ENCODE measurements at regions not wholly inside any gene's neighbourhood (a gene's known extent, or its start where the extent isn't known, plus 50 kb on each side); places are given as distances from the start of the nearest gene placed in this dataset.
"Not testable (repeated sequence)": the region's sequence is repeated elsewhere in the genome, so short reads cannot be mapped to it uniquely, and the experiment has no call there.

DNA sequence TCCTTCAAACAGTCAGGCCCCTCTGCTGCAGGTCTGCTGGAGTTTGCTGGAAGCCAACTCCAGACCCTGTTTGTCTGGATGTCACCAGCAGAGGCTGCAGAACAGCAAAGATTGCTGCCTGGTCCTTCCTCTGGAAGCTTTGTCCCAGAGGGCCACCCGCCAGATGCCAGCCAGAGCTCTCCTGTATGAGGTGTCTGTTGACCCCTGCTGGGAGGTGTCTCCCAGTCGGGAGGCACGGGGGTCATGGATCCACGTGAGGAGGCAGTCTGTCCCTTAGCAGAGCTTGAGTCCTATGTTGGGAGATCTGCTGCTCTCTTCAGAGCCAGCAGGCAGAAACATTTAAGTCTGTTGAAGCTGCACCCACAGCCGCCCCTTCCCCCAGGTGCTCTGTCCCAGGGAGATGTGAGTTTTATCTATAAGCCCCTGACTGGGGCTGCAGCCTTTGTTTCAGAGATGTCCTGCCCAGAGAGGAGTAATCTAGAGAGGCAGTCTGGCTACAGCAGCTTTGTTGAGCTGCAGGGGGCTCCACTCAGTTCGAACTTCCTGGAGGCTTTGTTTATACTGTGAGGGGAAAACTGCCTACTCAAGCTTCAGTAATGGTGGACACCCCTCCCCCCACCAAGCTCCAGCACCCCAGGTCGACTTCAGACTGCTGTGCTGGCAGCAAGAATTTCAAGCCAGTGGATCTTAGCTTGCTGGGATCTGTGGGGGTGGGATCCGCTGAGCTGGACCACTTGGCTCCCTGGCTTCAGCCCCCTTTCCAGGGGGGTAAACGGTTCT is 72.1 kb downstream of the OGFRL1 start:
- not testable (repeated sequence) for H3K27ac Mint-ChIP-seq; DNase-seq (ENCODE audit: low spot score in 2 of 2); H3K4me3 Mint-ChIP-seq; ATAC-seq; H3K36me3 Mint-ChIP-seq; H3K4me1 Mint-ChIP-seq; H3K9me3 Mint-ChIP-seq

DNA sequence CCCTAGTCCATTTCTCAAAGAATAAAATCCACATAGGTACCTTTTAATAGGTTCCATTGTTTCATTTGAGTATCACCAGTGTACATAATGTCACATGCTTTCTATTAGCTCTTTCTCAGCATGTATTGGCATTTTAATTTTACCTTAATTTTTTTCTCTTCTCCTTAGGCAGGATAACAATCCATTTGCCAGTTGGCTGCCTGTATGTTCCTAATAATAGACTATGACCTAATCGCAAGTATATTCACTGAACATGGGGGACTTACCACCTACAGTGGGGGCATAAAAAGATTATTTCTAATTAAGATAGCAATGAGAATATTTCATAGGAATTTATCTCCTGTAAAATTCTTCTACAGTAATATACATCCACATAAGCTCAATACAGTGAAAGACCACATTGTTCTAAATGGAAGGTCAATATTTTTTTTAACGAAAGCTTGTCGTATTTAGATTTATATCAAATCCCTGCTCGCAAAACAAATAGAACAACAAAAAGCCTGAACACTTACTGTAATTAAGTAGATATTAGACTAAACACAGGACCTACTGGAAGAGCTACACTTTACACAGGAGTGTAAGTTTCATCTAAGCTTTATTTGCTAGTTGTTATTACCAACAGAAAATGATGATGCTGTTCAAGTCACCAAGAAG is 76.4 kb downstream of the OGFRL1 start:
- no peak overlapping the region for H3K27ac Mint-ChIP-seq
- H3K4me1 Mint-ChIP-seq: peaks cover 7% of the 10 kb centered on the region
- no peaks in the 10 kb centered on the region for H3K9me3 Mint-ChIP-seq
- DNase-seq (ENCODE audit: low spot score in 2 of 2) (no peak), ATAC-seq (no peak)
- no peak overlapping the region for H3K4me3 Mint-ChIP-seq
- H3K36me3 Mint-ChIP-seq: no peaks in the 10 kb centered on the region

DNA sequence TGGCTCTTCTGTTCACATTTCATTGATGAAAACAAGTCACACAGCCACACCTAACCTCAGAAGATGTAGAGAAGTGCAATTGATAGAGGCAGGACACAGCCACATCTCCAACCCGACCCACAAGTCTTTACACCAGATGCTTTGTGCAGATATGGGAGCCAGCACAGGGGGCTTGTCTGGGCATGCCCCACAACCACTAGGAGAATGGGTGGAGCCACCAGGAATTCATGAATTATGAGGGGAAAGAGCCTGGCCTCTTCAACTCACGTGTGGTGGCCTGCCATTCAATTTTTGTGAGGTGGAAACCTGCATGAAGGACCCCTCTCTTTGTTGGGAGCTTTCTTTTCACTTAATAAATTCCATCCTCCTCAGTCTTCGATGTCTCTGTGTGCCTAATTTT is 79.1 kb downstream of the OGFRL1 start:
- Mint-ChIP-seq H3K4me1 (peaks cover 7% of the 10 kb centered on the region), H3K9me3 (no peaks in the 10 kb centered on the region)

DNA sequence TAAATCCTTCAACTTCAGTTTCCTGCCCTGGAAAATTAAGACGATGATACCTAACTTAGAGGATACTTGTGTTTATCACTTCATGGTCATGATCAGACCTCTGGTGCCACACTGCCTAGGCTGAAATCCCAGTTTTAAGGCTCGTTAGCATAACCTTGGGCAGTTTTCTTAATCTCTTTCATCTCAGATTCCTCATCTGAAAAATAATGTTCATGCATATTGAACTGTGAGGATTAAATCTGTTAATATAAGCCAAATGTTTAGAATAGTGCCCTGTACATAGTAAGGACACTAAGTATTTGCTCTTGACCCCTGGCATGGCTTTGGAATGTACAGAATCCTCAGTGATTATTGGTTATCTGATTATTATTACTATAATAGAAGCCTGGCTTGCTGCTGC is 79.7 kb downstream of the OGFRL1 start:
- DNase-seq (ENCODE audit: low spot score in 2 of 2) (no peak), ATAC-seq (no peak)
- H3K36me3 Mint-ChIP-seq: no peaks in the 10 kb centered on the region
- H3K9me3 Mint-ChIP-seq: no peaks in the 10 kb centered on the region
- H3K4me1 Mint-ChIP-seq: peaks cover 7% of the 10 kb centered on the region
- no peak overlapping the region for H3K4me3 Mint-ChIP-seq
- H3K27ac Mint-ChIP-seq: no peak overlapping the region

More for the DNA sequence above, 79.1 kb downstream of the OGFRL1 start:
- ATAC-seq: no peak
- DNase-seq (ENCODE audit: low spot score in 2 of 2): no peak
- Mint-ChIP-seq H3K4me3 (no peak overlapping the region), H3K36me3 (no peaks in the 10 kb centered on the region), H3K27ac (no peak overlapping the region)

DNA sequence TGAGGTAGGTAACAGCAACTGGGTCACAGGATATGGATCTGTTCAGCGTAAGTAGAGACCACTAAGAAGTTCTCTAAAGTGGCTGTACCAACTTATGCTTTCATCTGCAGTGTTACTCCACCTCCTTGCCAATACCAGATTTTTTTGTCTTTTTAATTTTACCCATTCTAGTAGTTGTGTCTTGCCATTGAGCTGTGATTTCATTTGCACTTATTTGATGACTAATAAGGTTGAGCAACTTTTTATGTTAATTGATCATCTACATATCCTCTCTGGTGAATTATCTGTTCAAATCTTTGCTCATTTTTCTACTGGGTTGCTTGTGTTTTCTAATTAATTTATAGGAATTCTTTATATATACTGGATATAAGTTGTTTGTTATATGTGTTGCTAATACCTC is 82.9 kb downstream of the OGFRL1 start:
- no peak overlapping the region for H3K27ac Mint-ChIP-seq
- H3K9me3 Mint-ChIP-seq: no peaks in the 10 kb centered on the region
- H3K4me1 Mint-ChIP-seq: peaks cover 2% of the 10 kb centered on the region
- no peaks in the 10 kb centered on the region for H3K36me3 Mint-ChIP-seq
- ATAC-seq (no peak), DNase-seq (ENCODE audit: low spot score in 2 of 2) (no peak)
- no peak overlapping the region for H3K4me3 Mint-ChIP-seq

DNA sequence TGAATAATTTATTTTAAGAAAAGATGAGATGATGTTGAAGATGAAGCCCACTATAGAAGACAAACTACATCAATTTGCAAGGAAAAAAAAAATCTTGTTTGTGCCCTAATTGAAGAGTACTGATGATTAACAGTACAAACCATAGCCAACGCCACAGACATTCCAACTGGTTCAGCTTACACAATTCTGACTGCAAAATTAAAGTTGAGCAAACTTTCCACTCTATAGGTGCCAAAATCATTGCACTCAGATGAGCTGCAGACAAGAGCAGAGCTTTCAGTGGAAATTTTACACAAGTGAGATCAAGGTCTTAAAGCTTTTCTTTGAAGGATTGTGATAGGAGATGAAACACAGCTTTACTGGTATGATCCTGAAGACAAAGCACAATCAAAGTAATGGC is 85.3 kb downstream of the OGFRL1 start:
- Mint-ChIP-seq H3K36me3 (no peaks in the 10 kb centered on the region), H3K27ac (no peak overlapping the region), H3K4me1 (no peaks in the 10 kb centered on the region), H3K4me3 (no peak overlapping the region), H3K9me3 (no peaks in the 10 kb centered on the region)
- ATAC-seq: no peak
- no peak for DNase-seq (ENCODE audit: low spot score in 2 of 2)

DNA sequence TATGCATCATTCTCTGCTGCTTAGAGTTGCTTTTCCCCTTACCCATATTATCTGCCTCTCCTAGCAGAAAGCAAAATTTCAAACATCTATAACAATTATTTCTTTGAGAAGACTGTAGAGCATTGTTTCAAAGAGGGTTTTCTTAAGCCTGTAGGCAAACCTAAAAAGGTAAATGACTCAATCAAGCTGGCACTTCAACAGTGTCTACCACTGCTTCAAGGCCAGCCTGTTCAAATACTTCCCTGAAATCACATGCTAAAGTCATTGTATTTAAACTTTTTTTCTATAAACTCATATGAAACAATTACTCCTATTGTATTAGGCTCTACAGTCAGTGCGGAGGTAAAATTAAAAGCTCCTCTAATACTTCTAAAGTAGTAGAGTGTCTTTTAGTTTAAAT is 87.1 kb downstream of the OGFRL1 start:
- DNase-seq (ENCODE audit: low spot score in 2 of 2) (no peak), ATAC-seq (no peak)
- Mint-ChIP-seq H3K36me3 (no peaks in the 10 kb centered on the region), H3K4me1 (no peaks in the 10 kb centered on the region), H3K27ac (no peak overlapping the region), H3K9me3 (no peaks in the 10 kb centered on the region), H3K4me3 (no peak overlapping the region)

DNA sequence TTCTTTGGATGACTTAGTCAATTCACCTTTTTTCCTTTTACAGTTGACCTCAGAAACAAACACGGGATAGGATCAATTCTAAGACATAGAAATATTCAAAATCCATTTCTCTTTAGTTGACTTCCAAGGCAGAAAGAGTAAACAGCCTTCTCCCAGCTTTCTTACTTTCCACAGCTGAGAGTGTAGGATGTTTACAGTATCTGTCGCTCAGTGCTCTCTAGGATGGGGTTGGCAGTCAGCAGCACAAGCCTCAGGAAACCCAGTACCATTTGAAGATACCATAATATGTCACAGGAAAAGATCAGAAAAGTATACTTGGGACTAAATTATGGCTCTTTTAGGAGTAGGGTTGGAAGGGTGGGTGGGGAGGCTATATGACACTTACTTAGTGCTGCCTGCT is 88.2 kb downstream of the OGFRL1 start:
- Mint-ChIP-seq H3K36me3 (no peaks in the 10 kb centered on the region), H3K4me1 (no peaks in the 10 kb centered on the region), H3K9me3 (no peaks in the 10 kb centered on the region), H3K27ac (no peak overlapping the region), H3K4me3 (no peak overlapping the region)
- ATAC-seq (no peak), DNase-seq (ENCODE audit: low spot score in 2 of 2) (no peak)

DNA sequence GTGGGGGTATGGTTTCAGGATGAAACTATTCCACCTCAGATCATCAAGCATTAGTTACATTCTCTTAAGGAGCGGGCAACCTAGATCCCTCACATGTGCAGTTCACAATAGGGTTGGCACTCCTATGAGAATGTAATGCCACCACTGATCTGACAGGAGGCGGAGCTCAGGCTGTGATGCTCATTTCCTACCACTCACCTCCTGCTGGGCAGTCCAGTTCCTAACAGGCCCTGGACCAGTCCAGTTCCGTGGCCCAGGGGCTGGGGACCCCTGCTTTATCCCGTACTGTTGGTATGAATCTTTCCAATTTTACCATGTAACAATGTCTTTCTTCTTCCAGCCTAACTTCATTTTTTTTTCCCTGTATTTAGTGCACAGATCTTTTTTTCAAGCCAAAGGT is 94.9 kb downstream of the OGFRL1 start:
- no peaks in the 10 kb centered on the region for H3K36me3 Mint-ChIP-seq
- H3K9me3 Mint-ChIP-seq: no peaks in the 10 kb centered on the region
- H3K27ac Mint-ChIP-seq: no peak overlapping the region
- H3K4me3 Mint-ChIP-seq: no peak overlapping the region
- ATAC-seq (no peak), DNase-seq (ENCODE audit: low spot score in 2 of 2) (no peak)
- no peaks in the 10 kb centered on the region for H3K4me1 Mint-ChIP-seq

DNA sequence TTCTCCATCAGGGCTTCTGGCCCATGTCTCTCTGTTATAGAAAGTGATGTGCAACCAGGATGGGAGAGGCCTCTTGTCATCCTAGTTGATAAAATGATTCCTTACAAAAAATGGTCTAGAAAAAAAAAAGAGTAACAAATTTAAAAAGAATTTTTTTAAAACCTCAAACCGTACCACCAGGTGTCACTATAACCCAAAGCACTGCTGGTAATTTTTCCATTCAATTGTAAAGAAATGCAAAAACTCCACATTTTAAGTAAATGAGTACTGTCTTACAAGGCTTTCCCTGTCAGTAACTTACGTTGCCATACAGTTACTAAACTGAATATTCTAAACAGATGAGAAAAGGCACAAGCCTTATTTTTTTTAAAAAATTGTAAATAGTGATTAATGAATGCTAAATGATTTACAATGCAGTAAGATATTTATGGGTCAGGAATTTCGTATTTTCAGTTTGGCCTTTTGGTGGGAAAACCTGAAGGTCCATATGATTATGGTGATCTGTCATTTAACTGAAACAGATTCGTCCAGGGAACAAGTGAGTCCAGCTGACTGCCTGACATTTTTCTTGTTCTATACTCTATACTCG is 95.4 kb downstream of the OGFRL1 start:
- no peaks in the 10 kb centered on the region for H3K9me3 Mint-ChIP-seq
- no peaks in the 10 kb centered on the region for H3K4me1 Mint-ChIP-seq
- no peak overlapping the region for H3K27ac Mint-ChIP-seq
- ATAC-seq (no peak), DNase-seq (ENCODE audit: low spot score in 2 of 2) (no peak)
- no peak overlapping the region for H3K4me3 Mint-ChIP-seq
- H3K36me3 Mint-ChIP-seq: no peaks in the 10 kb centered on the region

DNA sequence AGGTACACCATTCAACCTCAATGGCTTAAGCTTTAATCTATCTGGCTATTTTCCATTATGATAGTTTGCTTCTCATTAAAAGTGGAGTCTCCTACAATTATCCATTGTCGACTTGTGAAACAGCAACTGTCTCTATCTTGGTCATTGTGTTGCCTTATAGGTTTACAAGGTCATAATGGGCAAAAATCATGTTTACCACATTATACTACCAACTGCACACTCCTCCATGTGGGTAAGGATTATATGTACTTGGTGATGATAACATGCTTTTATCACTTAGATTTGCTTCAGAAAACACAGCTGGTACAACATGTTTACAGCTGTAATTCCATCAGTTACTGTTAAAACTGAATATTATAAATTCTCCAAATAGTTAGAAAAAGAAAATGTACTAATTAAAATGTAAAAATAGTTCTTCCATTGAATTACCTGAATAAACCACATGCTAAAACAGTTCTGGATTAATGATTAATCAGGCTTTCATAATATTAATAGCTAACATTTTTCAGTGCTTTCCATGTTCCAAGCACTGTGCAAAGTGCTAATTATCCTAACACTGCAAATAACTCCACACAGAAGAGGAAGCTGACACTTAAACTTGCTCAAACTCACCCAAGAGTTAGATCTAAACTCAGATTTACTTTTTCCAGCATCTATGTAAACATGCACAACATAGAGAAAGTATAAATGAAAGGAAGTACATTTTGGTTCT is 96.7 kb downstream of the OGFRL1 start:
- Mint-ChIP-seq H3K4me3 (no peak overlapping the region), H3K4me1 (no peaks in the 10 kb centered on the region), H3K27ac (no peak overlapping the region), H3K9me3 (no peaks in the 10 kb centered on the region), H3K36me3 (no peaks in the 10 kb centered on the region)
- ATAC-seq (no peak), DNase-seq (ENCODE audit: low spot score in 2 of 2) (no peak)

DNA sequence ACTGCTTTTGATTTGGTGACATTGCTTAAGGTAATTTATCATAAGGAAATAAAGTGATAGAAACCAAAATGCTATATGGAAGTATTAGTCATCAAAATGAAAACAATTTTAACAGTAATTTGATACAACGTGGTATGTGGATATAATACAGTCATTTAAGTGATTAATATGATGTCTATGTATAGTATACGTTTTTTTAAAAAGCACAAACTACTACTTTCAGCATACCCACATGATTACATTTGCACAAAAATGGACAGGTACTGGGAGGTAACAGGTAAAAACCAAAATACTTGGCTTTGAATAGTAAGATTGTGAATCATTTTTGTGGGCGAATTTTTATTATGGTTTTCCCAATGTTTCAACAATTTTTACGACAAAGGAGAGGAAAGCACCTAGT is 97.6 kb downstream of the OGFRL1 start:
- Mint-ChIP-seq H3K9me3 (no peaks in the 10 kb centered on the region), H3K27ac (no peak overlapping the region), H3K4me3 (no peak overlapping the region), H3K36me3 (no peaks in the 10 kb centered on the region), H3K4me1 (no peaks in the 10 kb centered on the region)
- DNase-seq (ENCODE audit: low spot score in 2 of 2) (no peak), ATAC-seq (no peak)

DNA sequence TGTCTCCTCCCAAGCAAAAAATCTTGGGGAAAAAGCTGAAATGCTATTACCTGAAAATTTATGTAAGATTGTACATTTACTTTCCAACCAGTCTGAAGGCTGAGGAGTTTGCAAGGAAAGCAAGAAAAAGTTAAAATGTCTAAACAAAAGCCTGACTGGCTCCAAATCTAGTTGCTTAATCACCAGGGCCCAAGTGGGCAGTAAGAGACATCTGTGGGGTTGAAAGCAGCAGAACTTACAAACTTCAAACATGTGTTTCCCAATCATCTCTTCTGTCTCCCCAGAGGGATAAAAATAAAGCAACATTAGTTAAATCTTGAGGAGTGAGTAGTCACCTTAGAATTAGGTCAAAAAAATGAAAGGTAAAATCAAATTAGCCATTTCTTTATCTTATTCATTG is 98.6 kb downstream of the OGFRL1 start:
- DNase-seq (ENCODE audit: low spot score in 2 of 2): no peak
- Mint-ChIP-seq H3K9me3 (no peaks in the 10 kb centered on the region), H3K4me1 (no peaks in the 10 kb centered on the region), H3K27ac (no peak overlapping the region), H3K4me3 (no peak overlapping the region), H3K36me3 (no peaks in the 10 kb centered on the region)
- no peak for ATAC-seq

DNA sequence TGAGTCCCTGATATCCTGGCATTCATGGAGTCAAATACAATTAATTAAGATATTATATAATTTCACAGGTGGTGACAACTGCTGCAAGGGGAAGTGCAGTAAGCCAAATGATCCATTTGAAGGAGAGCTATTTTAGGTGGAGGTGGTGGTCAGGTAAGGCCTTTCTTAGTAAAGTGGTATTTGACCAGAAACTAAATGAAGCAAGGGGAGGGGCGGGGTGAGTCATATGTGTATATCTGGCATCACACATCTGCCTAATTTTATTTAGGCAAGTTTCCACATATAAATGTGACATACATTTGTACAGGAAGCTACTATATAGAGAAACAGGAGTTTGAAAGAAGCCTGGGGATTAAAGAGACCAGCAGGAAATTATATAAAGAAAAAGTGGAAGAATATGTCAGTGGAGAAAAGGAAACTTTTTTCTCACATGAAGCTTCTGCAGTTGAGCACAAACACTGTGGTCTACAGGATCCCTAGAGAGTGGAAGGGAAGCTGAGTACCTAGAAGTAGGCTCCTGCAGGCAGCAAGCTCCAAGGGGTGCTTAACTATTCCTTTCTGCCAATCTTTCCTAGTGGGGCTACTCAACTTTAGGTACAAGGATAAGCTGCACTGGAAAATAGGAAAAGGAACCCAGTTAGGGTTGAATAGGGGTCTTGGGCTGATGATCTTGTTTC is 99.6 kb downstream of the OGFRL1 start:
- no peak overlapping the region for H3K4me3 Mint-ChIP-seq
- no peaks in the 10 kb centered on the region for H3K36me3 Mint-ChIP-seq
- H3K27ac Mint-ChIP-seq: no peak overlapping the region
- H3K4me1 Mint-ChIP-seq: no peaks in the 10 kb centered on the region
- no peak for ATAC-seq
- no peak for DNase-seq (ENCODE audit: low spot score in 2 of 2)
- H3K9me3 Mint-ChIP-seq: no peaks in the 10 kb centered on the region

DNA sequence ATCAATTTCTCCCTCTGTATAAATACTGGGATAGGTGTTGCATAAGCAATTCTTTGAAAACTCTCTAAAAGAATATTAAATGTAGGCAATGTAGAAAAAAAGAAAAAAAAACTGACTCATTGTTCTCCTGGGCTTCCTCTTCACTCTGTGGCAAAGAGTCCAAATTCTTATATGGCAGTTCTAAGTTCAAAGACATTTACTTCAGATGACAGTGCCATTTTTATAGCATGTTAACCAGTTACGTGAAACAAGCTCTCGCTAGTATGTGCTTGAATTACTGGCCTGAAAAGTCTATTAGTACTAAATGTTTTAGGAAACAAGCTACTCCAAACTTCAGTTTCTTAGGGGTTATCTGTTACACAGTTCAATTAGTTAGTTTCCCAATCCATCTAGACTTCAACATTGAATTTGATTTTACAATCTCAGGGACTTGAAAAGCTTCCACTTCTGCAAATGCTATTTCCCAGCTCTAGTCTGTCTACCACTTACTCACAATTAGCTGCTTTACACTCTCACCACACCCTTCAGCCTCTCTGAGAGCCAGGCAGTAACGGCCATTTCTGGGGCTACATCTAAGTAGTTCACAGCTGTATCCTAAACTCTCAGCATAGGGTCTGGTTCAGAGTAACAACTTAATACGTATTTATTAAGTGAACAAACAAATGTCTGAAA is 100.4 kb downstream of the OGFRL1 start:
- no peak overlapping the region for H3K4me3 Mint-ChIP-seq
- H3K36me3 Mint-ChIP-seq: no peaks in the 10 kb centered on the region
- H3K27ac Mint-ChIP-seq: no peak overlapping the region
- H3K9me3 Mint-ChIP-seq: no peaks in the 10 kb centered on the region
- no peak for DNase-seq (ENCODE audit: low spot score in 2 of 2)
- no peak for ATAC-seq
- H3K4me1 Mint-ChIP-seq: no peaks in the 10 kb centered on the region
